Left lobe of liver (tissue), 2 donors: ENCODE measurements at regions not wholly inside any gene's neighbourhood (a gene's known extent, or its start where the extent isn't known, plus 50 kb on each side); places are given as distances from the start of the nearest gene placed in this dataset.

Experiments
- ATAC-seq: fragments of 200-7000 bp; cut with Tn5 transposase; one replicate; pipeline ENCODE4 v1.9.1; 2020; ENCODE audit warnings: mild to moderate bottlenecking, moderate library complexity
- DNase-seq: peaks from one replicate; pipeline ENCODE4 v3.0.0-alpha.2; 2020; ENCODE audit warnings: low spot score
- donor health status: DM: no; HTN: no; CAD: no; lungs with moderate emphysema.
- donor health status: DM: no; HTN: yes; CAD: no.

DNA sequence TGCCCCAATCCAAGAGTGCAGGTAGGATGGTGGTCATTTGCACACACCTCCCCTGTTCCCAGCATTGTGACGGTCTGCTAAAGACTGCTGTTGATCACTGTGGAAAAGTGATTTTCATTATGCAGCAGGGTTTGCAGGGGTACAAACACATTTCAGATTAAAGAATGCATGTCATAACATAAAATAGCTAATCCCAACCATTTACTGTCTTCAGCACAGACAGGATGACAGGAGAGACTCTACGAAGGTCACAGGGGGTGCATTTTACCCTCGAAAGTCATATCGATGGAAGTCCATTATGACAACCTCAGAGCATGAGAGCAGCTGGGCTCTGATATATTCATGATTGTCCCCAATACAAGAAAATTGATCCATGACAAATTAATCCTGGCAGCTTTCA lies 302.6 kb downstream of the AJAP1 start:
- no peak for ATAC-seq

DNA sequence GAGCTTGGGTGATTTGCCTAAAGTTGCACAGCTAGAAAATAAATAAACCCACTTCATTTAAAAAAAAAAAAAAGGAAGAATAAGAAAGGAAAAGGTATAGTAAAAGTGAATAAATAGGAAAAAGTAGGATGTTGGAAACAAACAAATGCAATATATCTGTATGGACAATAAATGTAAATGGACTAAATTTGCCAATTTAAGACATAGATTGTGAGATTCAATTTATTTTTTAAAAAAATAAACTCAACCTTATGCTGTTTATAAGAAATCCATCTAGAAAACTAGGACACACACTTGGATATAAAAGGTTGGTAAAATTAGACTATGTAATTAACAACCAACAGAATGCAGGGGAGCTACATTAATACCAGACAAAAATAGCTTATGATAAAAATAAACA lies 300.0 kb downstream of the AJAP1 start:
- ATAC-seq (no peak), DNase-seq (no peak)

More for the DNA sequence above, 302.6 kb downstream of the AJAP1 start:
- no peak for DNase-seq

DNA sequence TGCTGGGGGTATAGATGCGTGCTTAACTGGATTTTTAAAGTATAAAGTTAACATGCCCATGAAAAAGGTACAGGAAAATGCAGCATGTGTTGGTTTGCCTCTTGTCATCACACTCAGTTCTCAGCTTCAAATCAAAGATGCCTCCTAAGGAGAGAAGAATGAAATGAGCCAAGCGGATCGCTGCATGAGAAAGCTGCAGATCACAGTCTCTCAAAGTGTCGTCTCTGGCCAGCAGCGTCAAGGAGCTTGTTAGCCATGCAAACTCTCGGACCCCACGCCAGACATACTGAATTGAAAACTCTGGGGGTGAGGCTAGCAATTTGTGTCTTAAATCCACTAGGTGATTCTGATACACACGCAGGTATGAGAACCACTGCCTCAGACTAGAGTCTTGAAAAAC lies 297.2 kb downstream of the AJAP1 start:
- ATAC-seq = no peak
- DNase-seq = no peak

DNA sequence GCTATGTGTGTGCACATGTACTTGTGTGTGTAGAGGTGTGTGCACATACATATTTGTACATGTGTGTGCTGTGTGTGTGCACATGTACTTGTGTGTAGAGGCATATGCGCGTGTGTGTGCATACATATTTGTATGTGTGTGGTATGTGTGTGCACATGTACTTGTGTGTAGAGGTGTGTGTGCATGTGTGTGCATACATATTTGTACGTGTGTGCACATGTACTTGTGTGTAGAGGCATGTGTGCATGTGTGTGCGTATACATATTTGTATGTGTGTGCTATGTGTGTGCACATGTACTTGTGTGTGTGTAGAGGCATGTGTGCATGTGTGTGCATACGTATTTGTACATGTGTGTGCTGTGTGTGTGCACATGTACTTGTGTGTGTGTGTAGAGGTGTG lies 291.9 kb downstream of the AJAP1 start:
- ATAC-seq (no peak), DNase-seq (no peak)

DNA sequence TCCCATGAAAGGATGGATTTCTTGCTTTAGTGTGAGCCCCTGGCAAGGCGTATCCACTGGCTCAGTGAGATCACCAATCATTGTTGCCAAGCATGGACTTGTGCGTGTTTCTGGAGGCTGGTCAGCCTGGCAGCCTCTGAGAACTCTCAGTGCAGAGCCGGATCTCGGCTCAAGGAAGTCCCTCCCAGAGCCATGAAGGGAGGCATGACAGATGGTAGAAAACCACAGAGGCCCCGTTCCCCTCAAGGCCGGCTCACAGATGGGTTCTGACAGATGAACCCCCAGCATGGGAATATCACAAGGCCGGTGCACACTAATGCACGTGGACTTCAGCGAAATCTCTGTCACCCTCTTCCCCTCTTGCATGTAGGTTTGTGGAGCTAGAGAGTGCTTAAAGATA lies 290.5 kb downstream of the AJAP1 start:
- no peak for DNase-seq
- no peak for ATAC-seq

DNA sequence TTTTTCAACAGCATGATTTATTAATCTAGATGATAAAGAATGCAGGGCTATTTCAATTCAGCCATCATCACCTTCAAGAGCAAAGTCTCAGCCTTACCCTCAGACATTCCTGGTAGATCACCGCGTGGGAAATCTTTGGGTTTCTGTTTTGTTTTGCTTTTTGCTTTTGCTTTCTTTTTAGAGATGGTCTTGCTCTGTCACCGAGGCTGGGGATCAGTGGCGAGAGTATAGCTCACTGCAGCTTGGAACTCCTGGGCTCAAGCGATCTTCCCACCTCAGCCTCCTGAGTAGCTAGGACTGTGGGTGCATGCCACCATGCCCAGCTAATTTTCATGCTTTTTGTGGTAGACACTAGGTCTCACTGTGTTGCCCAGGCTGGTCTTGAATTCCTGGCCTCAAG lies 289.7 kb downstream of the AJAP1 start:
- no peak for ATAC-seq
- no peak for DNase-seq

DNA sequence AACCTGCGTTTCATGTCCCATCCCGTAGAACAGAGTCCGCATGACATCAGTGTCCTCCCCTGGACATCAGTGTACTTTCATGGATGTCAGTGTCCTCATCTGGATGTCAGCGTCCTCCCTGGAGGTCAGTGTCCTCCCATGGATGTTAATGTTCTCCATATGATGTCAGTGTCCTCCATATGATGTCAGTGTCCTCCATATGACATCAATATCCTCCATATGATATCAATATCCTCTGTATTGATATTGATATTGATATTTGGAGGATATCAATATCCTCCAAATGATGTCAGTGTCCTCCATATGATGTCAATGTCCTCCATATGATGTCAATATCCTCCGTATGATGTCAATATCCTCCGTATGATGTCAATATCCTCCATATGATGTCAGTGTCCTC lies 284.9 kb downstream of the AJAP1 start:
- DNase-seq (no peak), ATAC-seq (no peak)

DNA sequence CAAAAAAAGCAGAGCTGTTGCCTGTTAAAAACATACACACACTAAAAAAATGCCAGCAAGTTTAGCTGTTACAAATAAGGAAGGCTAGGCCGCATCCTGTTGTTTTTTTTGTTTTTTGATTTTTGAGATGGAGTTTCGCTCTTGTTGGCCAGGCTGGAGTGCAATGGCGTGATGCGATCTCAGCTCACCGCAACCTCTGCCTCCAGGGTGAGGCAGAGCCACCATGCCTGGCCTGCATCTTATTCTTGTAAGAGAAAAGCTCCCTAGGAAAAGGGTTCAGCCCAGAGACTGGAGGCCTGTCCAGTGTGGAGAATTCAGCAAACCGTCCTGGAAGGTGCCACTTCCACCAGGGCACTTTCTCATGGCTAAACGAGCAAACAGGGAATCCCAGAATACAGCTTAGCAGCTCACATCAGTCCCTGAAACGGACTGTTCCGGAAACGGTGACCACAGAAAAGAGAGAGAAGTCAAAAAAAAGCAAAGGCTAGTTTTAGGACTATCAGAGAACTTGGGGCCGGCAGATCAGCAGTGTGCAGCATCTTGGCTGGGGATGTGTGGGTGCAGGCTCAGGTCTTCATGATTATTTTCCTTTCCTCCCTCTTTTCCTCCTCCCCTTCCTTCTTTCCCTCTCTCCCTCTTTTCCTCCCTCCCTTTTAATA lies 283.6 kb downstream of the AJAP1 start:
- ATAC-seq (no peak), DNase-seq (no peak)

DNA sequence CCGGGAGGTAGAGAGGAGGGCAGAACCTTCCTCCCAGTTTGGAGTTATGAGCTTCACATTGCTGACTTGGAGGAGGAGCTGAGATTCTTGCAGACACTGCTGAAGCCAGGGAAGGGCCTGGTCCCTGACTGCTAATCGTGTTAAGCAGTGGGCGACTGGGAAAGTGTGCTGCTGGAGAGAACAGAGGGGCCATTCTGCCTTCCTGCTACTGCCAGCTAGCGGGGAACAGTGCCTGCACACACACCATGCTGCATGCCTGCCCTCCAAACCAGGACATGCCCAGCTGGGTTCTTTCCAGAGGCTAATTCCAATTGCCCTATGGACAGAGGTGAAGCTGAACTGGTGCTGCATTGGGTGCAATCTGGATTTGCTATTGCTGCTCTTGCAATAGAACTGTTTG lies 281.4 kb downstream of the AJAP1 start:
- ATAC-seq (no peak), DNase-seq (no peak)

DNA sequence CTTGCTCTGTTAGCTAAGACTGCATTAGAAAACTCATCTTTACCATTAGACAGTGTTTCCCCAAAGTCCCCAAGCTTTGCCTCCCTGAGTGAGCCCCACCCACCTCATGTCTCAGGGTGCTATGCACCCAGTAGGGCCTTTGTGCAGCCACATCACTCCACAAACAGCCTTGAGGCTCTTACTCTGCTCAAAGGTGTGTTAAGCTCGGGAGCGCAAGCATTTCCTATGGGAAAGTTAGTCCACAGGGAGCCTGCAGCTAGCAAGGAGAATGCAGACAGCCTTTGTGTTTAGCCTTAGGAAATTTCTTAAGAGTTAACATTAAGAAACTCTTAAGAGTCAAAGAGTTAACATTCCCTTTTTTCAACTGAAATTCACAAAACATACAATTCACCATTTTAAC lies 278.8 kb downstream of the AJAP1 start:
- ATAC-seq (no peak), DNase-seq (no peak)

DNA sequence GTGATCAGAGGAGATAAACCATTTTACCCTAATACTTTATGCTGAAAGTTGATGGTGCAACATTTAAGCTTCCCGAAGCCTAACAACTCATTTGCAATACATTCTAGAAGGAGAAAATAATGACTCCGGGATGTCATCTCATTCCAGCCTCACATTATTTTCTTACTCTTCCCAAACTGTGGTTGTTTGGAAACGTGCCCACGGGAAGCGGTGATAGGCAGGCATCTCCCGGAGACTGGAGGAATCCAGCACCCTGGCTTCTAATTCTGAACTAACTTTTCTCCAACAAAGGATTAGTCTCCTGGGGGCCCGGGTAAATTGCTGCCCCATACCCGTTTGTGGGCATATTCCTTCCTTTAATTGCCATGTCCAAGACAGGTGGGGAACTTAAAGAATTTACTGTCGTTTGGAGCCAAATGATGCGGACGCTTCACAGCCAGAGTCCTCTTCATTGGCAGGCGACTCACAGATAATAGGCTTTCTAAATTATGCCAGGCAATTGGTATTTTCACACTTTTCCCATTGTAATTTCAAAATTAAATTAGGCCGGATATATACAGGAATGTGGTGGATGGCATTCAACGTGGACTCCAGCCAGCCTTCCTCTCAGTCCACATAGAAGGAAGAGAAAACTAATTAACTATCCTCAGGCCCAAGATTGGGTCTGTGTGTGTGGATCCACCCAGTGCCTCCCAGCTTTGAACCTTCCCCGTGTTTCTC lies 278.1 kb downstream of the AJAP1 start:
- no peak for DNase-seq
- ATAC-seq = no peak

DNA sequence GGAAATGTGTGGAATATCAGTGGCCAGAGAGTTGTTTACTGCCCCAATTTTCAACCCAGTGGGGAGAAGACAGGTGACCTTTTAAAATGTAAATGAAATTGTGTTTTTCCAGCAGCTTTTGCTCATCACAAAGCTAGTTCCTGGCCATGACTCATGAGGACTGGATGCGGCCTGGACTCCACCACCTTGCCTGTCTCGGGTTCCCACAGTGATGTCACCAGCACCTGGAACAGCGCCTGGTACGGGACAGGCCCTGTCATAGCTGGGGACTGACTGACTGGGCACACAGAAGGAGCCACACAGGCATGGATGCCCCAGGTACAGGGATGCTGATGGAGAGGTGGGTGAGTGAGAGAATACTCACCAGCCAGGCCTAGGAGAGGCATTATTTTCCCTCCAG lies 277.1 kb downstream of the AJAP1 start:
- DNase-seq (no peak), ATAC-seq (no peak)

DNA sequence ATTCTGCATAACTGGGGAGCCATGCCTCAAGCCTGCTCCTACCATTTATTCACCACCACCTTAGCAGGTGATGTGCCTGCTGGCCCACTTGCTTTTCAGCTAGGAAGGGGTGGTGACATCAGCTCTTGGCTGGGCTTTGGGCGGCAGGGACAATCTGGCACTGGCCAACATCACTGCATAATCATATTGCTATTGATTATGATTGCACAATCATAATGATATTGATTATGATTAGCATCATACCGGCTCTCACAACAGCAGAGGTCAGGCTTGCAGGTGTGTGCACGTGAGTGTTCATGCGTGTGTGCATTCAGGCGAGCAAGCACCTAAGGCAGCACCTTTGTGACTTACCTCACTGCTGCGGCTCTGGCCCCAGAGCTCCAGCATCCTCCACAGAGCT lies 273.8 kb downstream of the AJAP1 start:
- DNase-seq (no peak), ATAC-seq (no peak)

DNA sequence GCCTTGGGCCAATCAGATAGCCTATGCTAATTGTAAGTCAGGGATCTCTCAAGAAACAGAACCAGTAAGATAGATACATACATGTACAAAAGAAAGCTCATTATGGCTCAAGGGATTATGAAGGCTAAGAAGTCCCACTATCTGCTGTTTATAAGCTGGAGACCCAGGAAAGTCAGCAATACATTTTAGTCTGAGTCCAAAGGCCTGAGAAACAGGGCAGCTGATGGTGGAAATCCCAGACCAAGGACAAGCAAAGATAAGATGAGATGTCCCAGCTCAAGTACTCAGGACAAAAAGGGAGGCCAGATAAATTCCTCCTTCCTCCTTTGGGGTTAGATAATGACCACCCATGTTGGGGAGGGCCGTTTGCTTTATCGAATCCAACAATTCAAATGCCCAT lies 269.9 kb downstream of the AJAP1 start:
- ATAC-seq (no peak), DNase-seq (no peak)

DNA sequence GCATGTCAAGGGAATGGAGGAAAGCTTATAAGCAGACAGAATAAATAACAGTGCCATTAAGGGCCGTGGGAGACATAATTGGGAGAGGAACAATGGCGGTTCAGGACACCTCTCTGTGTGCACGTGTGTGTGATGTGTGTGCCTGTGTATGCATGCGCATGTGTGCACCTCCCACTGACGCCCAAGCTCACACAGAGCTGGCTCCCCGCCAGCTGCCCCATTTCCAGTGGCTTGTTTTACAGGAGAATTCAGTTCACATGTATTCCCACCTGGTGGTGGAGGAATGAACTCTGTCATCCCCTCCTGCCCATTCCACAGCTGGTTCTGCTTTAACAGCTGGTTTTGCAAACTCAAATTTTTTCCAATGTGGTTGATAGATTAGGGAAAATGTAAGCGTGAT lies 262.2 kb downstream of the AJAP1 start:
- ATAC-seq (no peak), DNase-seq (no peak)

DNA sequence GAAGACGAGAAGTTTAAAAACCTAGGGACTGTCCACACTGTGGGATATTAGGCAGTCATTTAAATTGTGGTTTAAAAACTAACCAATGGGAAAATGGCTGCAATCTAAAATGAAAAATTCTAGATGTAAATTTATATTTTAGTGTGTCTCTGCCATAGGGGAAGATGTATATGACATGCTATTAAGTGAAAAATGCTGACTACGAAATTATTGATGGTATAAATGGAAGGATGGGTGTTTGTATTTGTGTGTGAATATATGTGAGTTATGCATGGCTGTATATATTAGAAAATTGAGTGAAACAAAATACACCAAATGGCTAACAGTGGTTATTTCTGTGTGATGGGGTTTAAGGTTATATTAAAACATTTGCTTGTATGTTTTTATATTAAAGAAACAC lies 260.7 kb downstream of the AJAP1 start:
- DNase-seq (no peak), ATAC-seq (no peak)

DNA sequence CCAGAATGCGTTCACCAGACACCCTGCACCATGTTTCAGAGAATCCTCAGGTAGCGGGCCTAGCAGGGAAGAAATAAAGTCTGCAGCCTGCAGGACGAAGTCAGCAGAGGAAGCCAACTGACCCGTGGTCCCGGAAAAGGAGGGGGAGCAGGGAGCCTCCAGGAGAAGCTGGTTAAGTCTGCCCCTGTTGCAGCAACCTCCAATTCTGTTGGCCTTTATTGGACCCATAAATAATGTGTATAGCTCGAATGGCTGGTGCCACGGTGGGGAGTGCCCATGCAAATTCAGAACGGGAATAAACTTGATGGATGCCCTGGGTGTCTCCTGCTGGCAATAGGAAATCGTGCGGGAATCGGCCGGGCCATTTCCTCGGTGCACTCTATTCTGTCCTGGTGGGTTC lies 254.1 kb downstream of the AJAP1 start:
- no peak for ATAC-seq
- no peak for DNase-seq

DNA sequence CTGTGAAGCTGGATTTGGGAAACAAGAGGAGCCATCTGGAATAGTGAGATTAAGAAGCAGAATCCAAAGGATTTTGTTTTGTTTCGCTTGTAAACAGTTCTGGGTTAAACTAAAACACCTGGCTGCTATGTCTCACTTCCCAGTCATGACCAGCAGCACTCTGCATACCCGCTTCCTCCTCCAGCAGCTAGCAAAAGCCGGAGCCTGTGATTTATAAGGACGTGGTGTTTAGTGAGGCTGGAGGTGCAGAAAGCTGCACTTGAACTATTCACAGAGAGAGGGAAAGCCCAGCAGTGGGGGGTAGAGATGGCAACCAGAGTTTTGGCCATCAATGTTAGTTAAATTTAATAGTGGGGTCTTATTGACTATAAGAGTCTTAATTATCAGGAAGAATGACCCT lies 240.2 kb downstream of the AJAP1 start:
- ATAC-seq (no peak), DNase-seq (no peak)

DNA sequence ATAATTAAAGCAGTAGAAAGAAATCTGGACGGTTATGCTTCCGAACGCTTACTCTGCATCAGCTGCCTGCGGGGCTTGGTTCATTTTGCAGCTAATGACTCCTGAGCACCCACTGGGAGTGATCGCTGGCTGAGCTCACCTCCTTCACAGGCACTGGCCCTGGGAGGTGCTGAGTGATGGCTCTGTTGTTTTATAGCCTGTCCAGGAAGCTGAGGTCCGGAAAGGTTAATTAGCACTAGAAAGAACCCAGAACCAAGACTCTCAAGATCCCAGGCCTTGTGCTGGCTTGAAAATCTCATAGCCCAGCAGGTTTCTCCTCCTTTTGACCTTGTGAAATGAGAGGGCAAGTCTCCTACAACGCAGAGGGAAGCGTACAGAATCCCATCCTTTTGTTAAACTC lies 226.2 kb downstream of the AJAP1 start:
- DNase-seq (no peak), ATAC-seq (no peak)

DNA sequence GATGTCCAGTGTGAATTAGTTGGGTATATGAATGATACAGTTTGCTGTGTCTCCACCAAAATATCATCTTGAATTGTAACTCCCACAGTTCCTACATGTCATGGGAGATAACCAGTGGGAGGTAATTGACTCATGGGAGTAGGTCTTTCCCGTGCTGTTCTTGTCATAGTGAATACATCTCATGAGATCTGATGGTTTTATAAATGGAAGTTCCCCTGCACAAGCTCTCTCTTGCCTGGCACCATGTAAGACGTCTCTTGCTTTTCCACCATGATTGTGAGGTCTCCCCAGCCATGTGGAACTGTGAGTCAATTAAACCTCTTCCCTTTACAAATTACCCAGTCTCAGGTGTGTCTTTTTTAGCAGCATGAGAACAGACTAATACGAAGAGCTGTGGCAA lies 223.0 kb downstream of the AJAP1 start:
- DNase-seq (no peak), ATAC-seq (no peak)

DNA sequence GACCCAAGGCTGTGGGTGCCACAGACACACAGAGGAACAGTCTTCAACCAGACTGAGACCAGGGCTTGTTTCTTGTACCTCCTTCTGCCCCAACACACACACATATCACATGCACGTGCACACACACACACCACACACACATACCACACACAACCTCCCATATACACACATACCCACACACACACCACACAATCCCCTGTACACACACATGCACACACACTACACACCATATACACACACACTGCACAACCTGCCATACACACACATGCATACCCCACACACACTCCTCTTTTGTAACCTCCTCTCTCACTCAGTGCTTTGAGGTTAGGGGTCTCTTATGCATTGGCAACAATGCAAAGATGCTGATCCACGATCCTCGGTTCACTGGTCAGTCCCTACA lies 217.0 kb downstream of the AJAP1 start:
- no peak for DNase-seq
- no peak for ATAC-seq

DNA sequence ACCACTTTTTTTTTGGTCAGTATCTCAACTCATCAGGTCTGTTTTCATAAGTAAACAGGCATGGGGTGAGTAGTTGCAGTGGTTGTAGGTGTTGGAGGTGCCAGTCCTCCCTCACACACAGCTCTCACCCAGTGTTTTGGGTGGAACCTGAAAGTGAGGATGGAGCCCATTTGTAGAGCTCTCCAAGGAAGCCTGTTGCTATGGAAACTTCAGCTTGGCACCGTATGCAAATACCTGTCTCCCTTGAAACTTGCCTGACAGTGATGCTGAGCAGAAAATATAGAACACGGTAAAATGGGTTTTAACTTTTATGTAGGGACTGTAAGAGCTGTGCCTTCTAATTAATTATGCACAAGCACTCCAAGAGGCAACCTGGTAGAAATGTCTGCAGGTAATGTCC lies 214.1 kb downstream of the AJAP1 start:
- ATAC-seq (no peak), DNase-seq (no peak)

DNA sequence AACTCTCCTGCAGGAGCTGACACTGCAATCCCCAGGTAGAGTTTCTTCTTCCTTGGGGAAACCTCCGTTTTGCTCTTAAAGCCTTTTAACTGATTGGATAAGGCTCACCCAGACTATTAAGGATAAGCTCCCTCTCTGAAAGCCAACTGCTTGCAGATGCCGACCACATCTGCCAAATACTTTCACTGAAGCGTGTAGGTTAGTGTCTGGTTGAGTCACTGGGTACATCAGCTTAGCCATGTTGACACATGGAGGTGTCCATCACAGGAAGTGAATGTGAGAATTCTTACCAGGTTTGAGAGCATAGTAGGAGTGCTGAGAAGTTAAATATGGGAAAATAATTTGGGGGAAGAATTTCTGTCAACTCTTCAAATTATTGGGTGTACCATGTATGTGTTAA lies 202.0 kb downstream of the AJAP1 start:
- ATAC-seq (no peak), DNase-seq (no peak)
